GM21786 (cell line): ENCODE measurements at regions not wholly inside any gene's neighbourhood (a gene's known extent, or its start where the extent isn't known, plus 50 kb on each side); places are given as distances from the start of the nearest gene placed in this dataset.
"Not testable (repeated sequence)": the region's sequence is repeated elsewhere in the genome, so short reads cannot be mapped to it uniquely, and the experiment has no call there.

Experiments used
- ATAC-seq: cut with Tn5 transposase; IDR thresholded peaks from one replicate; pipeline ENCODE4 v1.9.1; 2021; ENCODE audit not compliant: unreplicated experiment

DNA sequence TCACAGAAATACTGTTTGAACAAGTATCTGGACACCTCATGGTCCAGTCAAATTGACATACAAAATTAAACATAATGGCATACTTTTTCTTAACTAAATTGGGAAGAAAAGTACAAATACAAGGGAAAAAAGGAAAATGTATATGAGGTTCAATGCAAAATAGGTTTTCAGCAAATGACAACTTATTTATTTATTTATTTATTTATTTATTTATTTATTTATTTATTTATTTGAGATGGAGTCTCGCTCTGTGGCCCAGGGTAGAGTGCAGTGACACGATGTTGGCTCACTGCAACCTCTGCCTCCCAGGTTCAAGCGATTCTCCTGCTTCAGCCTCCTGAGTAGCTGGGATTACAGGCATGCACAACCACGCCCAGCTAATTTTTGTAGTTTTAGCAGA, 424.9 kb upstream of the AKR1E2 start:
- ATAC-seq = not testable (repeated sequence)

GRCh38 chr10:4399556-4399955, 426.5 kb upstream of the AKR1E2 start:
- ATAC-seq = no peak

- no peak for ATAC-seq
These were observed 427.4 kb upstream of the AKR1E2 start for GRCh38 chr10:4398602-4399001.

DNA sequence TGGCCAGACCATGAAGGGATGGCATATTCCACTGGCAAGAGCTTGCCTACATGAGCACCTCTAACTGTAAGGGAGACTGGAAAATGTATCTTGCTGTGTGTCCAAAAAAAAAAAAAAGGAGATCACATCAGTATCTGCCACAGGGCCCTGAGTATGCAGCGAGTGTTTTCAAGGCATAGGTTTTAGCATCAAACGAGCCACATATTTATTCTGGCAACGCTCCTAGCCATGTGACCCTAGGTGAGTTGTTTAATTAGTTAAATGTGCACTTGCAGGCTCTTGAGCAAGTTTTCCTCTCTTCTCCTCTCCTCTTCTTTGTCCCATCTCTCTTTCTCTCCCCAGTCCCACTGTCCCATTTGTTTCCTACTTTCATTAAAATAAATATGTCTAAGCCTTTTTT, 428.7 kb upstream of the AKR1E2 start:
- ATAC-seq = no peak

DNA sequence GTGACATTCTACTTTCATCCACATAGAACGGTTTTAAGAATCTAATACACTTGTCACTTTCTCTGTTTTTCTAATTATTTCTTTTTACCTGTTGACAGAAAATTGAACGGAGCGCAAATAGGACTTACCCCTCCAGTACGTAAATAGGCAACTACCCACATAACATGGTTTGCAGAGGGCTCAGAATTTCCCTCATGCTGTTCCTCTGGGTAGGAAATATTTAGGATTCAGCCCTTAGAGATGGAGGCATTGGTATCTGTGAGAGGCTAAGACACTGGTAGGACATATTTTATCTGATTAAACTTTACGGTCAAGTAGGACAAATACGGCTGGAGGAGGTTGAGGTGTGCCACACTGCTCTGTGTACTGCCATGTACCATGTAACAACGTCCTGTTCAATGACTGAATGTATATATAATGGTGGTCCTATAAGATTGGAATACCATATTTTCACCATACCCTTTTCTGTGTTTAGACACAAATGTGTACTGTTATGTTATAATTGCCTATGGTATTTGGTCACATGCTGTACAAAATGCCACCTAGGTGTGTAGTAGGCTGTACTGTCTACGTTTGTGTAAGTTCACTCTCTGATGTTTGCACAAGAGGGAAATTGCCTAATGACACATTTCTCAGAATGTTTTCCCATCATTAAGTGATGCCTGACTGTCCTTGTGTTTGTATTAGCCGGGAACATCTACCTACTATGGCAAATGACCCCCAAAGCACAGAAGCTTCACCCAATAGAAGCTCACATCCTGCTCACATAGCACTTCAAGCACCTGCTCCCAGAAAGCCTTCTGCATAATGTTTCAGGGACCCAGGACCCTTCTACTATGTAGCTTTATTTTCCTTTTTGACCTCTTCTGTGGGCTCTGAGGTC, 429.4 kb upstream of the AKR1E2 start:
- ATAC-seq = no peak

- no peak for ATAC-seq
These were observed 430.3 kb upstream of the AKR1E2 start for GRCh38 chr10:4395731-4396130.

- ATAC-seq = not testable (repeated sequence)
These were observed 431.6 kb upstream of the AKR1E2 start for GRCh38 chr10:4394455-4394854.

DNA sequence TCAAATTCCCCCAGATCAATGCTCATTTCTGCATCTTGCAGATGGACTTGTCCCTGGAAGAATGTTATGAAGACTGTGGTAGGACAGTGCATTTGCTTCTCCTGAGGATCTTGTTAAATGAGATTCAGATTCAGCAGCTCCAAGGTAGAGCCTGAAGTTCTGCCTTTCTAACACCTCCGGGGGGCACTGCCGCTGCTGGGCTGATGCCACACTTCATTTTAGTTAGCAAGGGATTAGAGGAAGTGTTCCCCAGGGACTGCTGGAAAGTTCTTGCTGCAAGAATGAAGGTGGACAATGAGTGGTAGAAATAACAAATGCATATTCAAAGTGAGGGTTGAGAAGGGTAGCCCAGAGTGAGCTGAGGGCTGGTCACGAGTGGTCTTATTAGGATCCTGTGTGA, 434.3 kb upstream of the AKR1E2 start:
- ATAC-seq = no peak

DNA sequence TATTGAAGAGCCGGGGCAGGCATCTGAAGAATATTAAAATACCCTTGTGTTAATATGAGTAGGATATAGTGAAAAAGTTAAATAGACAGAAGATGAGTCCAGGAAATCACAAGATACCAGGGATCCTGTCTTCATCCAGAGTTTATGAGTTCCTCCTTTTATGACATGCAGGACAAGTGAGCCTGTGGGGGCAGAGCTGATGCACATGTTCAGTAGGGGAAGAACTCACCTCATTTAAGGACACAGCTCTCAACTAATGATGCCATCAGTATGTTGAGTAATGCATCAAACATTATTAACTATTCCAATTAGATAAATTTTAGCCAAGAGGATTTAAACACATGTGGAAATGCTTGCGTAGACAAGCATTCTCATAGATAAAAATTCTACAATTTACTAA, 435.8 kb upstream of the AKR1E2 start:
- ATAC-seq = no peak

GRCh38 chr10:4385231-4385870, 440.7 kb upstream of the AKR1E2 start:
- no peak for ATAC-seq

DNA sequence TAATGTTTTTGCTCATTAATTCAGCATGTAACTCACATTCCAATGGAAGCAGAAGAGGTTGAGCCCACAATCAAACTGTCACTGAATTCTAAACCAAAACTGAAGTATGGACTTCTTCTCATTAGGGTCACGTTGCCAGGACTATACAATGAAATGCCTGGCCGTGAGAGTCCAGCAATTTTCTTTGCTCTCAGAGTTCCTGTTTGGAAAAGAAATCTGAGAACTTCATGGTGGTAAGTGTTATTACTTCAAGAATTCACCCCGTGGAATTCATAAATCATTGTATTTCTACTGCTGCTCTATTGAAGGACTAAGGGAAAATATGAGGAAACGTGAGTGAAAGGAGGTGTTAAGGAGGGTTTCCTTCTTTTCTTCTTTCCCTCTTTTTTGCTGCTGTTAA, 441.8 kb upstream of the AKR1E2 start:
- ATAC-seq = no peak

DNA sequence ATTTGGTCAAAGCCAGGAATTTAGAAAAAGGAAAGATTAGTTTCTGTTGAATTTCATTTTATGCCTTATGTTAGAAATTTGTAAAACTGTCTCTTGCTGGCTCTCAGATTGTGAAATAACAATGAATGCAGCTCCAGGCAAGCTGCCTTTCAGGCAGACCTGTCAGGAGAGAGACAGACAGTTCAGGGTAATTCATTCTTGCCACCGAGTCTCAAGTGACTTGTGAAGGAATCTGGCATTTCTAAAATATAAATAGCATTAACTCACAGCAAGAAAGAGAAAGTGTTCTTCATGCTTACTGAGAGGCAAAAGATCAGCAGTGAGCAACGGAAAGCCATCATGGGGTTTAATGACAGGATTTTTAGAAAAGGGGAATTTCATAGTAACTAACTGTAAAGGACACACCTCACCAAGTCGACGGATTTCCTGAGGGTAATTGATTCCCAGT, 442.3 kb upstream of the AKR1E2 start:
- ATAC-seq = no peak

DNA sequence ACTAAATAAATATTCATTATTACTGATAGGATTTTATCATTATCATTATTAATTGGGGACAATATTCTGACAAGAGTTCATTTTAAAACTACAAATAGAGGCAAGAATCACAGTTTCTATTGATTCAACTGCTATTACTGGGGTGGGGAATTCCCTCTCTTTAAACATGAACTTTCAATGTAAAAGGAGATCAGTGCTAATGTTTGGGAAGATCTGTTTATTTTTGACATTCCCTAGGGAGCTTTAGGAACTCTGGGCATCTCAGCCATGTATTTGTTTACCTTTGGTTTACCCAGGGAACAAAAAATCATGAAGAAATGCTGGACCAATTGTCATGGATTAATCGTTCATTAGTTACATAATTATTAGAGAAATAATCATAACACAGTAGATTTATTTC, 443.2 kb upstream of the AKR1E2 start:
- no peak for ATAC-seq

- no peak for ATAC-seq
These were observed 452.4 kb upstream of the AKR1E2 start for GRCh38 chr10:4373612-4374011.

DNA sequence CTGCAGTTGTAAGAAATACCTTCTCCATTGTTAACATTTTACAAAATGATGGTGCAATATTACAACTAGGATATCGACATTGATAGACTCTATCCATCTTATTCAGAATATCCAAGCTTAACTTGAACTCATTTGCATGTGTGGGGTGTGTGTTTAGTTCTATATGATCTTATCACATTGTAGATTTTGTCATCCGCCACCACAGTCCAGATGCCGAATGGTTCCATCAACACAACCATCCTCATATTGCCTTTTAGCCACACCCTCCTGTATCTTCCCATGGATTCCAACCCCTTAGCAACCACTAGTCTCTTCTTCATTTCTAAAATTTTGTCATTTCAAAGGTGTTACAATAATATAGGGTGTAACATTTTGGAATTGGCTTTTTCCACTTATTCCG, 452.9 kb upstream of the AKR1E2 start:
- no peak for ATAC-seq

DNA sequence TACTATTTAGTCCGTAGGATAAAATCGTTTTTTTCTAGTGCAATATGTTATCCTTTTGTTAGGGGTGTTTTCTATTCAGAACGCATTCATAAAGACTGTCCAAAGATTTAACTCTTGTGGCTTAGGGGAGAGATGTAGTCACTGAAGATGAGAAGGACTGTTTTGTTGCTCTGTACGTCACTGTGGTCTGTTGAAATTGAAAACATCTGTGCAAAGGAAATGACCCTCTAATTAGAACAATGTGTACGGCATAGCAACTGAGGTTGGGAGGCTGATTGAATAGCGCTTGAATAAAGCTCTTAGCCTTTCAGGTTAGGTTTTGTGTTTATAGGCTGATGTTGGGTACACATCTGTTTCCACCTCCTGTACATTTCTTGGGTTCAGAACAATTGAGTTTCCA, 453.4 kb upstream of the AKR1E2 start:
- ATAC-seq = no peak

DNA sequence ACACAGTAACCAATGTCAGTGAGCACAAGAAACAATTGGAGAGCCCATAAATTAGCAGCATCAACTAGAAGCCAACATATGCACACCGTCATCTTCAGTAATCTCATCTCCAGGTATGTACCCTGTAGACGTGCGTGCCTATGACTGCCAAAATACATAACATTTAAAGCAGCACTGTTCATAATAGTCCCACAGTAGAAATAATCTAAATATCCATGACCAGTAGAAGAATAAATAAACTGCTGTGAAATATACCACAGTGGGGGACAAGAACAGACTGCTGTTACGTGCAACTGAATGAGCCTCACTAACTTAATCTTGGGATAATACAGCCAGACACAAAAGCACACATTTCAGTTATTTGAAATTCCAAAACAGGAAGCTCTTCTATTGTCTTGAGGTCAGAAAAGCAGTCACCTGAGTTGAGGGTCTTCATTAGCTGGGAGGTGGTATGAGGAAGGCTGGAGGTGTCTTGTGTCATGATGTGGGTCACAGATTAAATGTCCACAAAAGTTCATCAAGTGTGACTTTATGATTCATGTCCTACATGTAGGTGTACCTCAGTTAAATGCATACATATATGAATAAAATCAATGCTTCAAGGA, 454.2 kb upstream of the AKR1E2 start:
- ATAC-seq = no peak

GRCh38 chr10:4370376-4370775, 455.6 kb upstream of the AKR1E2 start:
- no peak for ATAC-seq

DNA sequence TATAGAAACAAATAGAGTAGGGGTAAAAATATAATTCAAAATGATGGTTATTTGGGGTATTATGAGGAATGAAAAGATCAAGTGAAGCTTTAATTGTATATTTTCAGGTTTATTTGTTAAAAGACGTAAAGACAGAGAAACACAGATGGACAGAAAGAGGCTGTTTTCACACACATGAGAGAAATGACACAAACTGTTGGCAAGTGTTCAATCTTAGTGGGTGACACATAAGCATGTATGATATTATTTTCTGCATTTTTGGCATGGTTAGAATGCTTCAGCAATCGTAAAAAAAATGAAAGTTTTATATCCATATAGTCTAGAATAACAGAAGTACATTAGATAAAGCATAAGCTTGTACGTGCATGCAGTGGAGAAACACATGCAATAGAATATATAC, 464.4 kb upstream of the AKR1E2 start:
- no peak for ATAC-seq

- ATAC-seq = no peak
These were observed 467.0 kb upstream of the AKR1E2 start for GRCh38 chr10:4359003-4359402.

DNA sequence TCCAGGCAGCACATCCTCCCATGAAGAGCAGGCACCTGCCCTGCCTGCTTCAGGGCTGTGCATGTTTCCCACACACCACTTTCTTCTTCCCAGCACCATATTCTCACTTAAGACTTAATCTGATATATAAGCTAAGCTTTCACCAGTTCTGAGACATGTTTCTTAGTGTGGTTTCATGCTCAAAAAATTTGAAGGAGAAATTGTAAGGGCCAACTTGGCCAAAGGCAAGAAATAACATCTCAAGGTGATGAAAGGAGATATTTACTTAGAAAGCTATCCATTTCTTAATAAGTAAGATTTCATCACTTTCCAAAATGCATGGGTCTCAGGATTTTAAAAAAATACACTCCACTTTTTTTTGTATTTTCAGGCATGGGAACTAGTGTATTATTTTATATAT, 468.1 kb upstream of the AKR1E2 start:
- no peak for ATAC-seq

DNA sequence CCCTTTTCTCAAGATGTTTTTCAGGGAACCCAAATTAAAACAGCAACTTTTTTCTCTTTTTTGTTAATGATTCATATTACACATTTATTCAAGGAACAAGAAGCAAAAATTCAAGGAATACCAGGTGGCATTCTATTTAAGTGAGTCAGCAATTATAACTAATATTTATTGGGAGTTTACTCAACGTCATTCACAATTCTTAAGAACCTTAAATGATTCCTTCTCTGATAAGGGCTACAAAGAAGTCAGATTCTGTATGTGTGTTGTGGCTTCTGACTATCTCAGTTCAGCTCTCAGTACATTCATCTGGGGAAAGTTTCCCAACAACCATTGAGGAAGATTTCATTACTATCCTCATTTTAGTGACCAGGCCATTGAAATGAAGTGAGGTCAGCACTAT, 470.7 kb upstream of the AKR1E2 start:
- ATAC-seq = no peak
